Jurkat, Clone E6-1 (cell line): ENCODE measurements at regions not wholly inside any gene's neighbourhood (a gene's known extent, or its start where the extent isn't known, plus 50 kb on each side); places are given as distances from the start of the nearest gene placed in this dataset.
"Not testable (repeated sequence)": the region's sequence is repeated elsewhere in the genome, so short reads cannot be mapped to it uniquely, and the experiment has no call there.

Experiments used
- DNase-seq: peaks from one replicate; pipeline ENCODE4 v3.0.0-alpha.2; 2011; ENCODE audit warnings: low read depth, low spot score
- H3K4me3 ChIP-seq: 2 replicates; pipeline ENCODE4 v1.5.1; 2011; ENCODE audit warnings: mild to moderate bottlenecking, low read length, control low read depth, moderate library complexity

DNA sequence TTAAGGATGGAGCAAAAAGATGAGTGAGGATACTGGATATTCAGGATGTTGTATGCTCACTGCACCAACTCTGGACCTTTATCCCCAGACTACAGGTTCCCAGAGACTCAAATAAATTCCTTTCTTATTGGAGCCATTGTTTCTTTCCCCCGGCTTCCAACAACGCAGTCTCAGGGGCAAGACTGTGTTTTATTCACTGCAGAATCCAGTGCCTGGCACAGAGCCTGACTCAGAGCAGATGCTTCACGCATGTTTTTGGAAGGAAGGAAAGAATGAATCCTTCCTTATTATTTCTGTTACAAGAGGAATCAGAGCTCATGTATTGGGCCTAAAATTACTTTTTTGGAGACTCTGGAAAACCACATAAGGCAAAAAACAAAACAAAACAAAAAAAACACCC lies 96.0 kb upstream of the VGLL4 start:
- DNase-seq = no peak
- no peak overlapping the region for H3K4me3 ChIP-seq

DNA sequence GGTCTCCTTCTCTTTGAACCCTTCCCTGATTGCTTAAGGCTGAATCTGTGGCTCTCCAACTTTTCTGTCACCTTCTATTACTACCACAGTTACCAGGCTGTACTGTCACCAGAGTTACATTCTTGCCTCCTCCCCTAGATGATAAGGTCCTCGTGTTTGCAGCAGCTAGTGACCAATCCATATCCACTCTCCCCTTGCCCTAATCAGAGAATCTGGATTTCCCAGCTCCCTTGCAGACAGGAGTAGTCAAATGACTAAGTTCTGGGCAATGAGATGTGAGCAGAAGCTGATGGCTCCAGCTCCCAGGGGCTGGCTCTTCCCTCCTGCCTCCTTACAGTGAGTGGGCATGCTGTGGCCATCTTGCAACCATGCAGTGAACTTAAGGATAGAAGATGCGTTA lies 95.4 kb upstream of the VGLL4 start:
- H3K4me3 ChIP-seq = no peak overlapping the region
- DNase-seq = no peak

- no peak overlapping the region for H3K4me3 ChIP-seq
- no peak for DNase-seq
These were observed 94.0 kb upstream of the VGLL4 start for GRCh38 chr3:11737742-11738141.

GRCh38 chr3:11736136-11736833 lies 92.6 kb upstream of the VGLL4 start:
- no peak for DNase-seq
- H3K4me3 ChIP-seq = no peak overlapping the region

DNA sequence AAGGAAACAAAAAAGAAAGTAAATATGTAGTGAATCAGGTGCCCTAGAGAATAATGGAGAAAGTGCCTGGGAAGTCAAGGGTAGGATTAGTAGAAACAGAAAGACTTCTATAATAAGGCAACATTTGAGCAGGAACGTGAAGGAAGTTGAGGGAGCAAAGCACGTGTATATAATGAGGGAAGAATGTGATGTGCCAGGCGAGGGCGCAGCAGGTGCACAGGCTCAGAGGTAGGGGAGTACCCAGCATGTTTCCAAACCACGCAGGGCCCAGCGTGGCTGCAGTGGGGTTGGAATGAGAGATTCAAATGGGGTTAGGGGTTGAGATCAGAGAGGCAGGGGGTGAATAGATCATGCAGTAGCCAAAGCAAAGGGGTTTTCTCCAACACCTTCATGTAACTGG lies 91.9 kb upstream of the VGLL4 start:
- no peak for DNase-seq
- H3K4me3 ChIP-seq = no peak overlapping the region

DNA sequence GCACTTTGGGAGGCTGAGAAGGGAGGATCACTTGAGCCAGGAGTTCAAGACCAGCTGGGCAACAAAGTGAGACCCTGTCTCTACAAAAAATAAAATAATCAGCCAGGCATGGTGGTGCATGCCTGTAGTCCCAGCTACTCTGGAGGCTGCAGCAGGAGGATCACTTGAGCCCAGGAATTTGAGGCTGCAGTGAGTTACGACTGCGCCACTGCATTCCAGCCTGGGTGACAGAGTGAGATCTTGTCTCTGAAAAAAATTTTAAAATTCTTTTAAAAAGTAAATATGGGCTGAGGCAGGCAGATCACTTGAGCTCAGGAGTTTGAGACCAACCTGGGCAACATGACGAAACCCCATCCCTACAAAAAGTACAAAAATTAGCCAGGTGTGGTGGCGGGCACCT lies 91.4 kb upstream of the VGLL4 start:
- H3K4me3 ChIP-seq, DNase-seq: not testable (repeated sequence)

DNA sequence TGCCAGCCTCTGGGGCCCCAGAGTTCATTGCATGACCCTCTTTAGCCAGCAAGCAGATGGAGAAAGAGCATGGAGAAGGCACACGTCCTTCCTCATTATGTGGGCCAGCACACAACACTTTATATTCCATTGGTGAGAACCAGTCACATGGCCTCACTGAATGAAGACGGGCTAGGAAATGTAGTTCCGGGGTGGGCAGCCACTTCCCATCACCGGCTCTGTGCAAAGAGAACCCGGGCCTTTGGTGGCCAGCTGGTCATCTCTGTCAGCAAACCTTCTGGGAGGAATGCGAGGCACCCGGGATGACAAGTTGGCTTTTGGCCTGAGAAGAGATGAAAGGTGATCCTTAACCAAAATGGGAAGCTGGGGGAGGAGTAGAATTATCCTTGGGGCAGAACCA lies 90.2 kb upstream of the VGLL4 start:
- no peak for DNase-seq
- H3K4me3 ChIP-seq = no peak overlapping the region

GRCh38 chr3:11727207-11727606 lies 83.5 kb upstream of the VGLL4 start:
- H3K4me3 ChIP-seq = no peak overlapping the region
- no peak for DNase-seq

- no peak overlapping the region for H3K4me3 ChIP-seq
- DNase-seq = no peak
These were observed 82.4 kb upstream of the VGLL4 start for GRCh38 chr3:11726146-11726545.

- not testable (repeated sequence) for DNase-seq, H3K4me3 ChIP-seq
These were observed 81.6 kb upstream of the VGLL4 start for GRCh38 chr3:11725340-11725641.

GRCh38 chr3:11724615-11725339 lies 81.1 kb upstream of the VGLL4 start:
- no peak overlapping the region for H3K4me3 ChIP-seq
- no peak for DNase-seq

DNA sequence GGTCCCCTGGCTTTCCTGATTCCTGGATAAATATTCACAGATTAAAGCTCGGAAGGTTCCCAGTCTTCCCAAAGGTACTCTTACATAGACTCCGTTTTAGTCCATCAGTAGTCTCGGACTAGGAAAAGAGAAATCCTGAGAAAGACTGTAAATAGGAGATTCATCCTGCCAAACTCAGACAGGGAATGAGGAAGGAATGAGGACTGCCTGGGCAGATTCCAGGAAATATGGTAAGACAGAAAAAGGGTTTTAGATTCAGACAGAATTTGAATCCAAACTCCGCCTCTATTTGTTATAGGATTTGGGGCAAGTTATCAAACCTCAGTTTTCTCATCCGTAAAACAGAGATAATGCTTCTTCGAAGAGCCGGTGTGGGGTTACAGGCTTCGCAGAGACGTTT lies 77.8 kb upstream of the VGLL4 start:
- H3K4me3 ChIP-seq = no peak overlapping the region
- no peak for DNase-seq

DNA sequence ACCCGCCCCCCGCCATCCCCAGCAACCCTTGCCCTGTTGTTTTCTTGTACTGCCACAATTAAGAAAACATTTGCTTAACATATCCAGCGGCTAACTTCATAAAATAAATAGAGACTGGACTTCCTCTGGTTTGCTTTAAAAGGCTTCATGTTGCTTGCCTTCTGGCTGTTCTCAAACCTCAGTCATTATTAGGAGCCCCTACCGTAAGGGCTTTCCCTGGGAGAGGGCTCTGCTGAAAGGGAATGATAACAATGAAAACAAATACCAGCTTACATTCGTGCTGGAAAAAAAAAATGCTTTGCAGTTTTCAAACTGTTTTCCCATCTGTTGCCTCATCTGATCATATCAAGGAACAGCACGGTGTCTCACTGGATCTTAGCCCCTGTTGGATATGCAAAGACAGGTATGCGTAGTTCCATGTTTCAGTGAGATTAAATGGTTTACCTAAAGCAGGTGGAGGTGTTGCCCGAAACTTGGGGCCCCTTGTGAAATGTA lies 77.2 kb upstream of the VGLL4 start:
- no peak for DNase-seq
- H3K4me3 ChIP-seq = peak overlapping the region; percentile 67; the same call in 1 of the 2 replicates

DNA sequence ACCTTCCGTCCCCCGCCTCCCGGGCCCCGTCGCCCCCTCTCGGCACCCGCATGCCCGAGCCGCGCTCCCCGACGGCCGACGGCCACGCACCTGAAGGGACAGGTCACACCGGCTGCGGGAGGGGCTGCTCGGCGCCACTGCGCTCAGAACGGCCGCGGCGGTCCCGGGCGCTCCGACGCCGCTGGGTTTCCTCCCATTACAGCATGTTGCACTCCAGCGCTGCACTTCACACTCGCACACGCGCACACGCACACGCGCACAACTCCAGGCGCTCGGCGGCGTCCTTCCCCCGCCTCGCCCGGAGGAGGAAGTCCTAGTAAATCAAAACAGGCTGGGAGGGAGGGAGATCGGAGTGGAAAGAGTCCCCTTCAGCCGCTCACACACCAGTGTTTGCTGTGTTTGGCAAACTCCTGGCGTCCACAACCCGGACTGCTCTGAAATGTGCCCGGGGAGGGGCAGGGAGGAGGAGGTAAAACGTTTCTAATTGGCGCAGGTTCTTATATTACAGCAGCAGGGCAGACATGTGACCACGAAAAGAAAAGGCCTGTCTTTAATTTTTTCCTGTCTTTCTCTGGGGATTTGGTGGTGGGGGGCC lies 76.7 kb upstream of the VGLL4 start:
- peak overlapping the region; percentile 67 for H3K4me3 ChIP-seq
- peak; percentile 20 for DNase-seq

GRCh38 chr3:11719406-11720303 lies 75.9 kb upstream of the VGLL4 start:
- peak; percentile 30 for DNase-seq
- peak overlapping the region; percentile 67 for H3K4me3 ChIP-seq

- H3K4me3 ChIP-seq = peak overlapping the region; percentile 67
- DNase-seq = peak; percentile 29
These were observed 75.1 kb upstream of the VGLL4 start for GRCh38 chr3:11718637-11719405.

DNA sequence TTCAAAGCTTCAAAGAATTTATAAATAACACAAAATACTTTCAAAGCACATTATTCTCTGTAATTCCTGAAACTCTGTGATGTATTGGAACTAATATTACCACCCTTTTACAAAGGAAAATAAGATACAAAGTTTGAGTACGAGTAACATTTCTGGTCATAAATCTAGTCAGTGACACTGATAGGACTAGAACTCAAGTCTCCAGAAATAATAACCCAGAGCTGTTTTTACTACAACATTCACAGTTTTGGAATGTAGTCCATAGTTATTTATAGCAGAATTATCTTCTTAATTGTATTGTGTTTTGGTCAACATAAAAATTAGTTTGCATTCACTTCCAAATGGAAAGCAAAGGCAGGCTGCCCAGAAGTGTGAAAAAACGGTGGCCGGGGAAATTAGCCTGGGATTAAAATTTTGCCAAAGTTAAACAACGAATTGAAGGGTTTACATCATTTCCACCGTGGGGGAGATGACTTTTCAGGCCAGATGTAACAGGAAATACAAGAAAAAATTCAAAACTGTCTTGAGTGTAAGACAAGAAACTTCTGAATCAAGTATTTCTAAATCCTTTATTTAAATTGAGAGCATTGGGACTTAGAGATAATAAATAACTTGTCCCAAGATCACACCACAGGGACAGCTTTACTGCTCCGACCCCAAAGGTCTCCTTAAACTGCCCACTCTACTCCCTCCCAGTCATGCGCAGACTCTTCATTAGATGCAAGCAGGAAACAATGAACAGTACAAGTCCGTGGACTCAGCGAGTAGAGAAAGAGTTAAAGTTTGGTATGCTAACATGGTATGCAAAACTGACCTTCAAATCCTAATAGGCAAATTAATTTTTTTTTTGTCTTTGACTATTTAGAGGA lies 74.3 kb upstream of the VGLL4 start:
- H3K4me3 ChIP-seq = peak overlapping the region; percentile 67
- no peak for DNase-seq

- no peak overlapping the region for H3K4me3 ChIP-seq
These were observed 73.6 kb upstream of the VGLL4 start for GRCh38 chr3:11717301-11717700.

More at GRCh38 chr3:11717301-11717700, 73.6 kb upstream of the VGLL4 start:
- DNase-seq = no peak
